GM18526 (cell line): ENCODE measurements at regions not wholly inside any gene's neighbourhood (a gene's known extent, or its start where the extent isn't known, plus 50 kb on each side); places are given as distances from the start of the nearest gene placed in this dataset.

ENCODE experiments used
- POLR2A ChIP-seq: IDR thresholded peaks from 3 replicates; pipeline ENCODE4 v1.6.1; 2011; ENCODE audit not compliant: insufficient read length; ENCODE audit errors: extremely low read depth

DNA sequence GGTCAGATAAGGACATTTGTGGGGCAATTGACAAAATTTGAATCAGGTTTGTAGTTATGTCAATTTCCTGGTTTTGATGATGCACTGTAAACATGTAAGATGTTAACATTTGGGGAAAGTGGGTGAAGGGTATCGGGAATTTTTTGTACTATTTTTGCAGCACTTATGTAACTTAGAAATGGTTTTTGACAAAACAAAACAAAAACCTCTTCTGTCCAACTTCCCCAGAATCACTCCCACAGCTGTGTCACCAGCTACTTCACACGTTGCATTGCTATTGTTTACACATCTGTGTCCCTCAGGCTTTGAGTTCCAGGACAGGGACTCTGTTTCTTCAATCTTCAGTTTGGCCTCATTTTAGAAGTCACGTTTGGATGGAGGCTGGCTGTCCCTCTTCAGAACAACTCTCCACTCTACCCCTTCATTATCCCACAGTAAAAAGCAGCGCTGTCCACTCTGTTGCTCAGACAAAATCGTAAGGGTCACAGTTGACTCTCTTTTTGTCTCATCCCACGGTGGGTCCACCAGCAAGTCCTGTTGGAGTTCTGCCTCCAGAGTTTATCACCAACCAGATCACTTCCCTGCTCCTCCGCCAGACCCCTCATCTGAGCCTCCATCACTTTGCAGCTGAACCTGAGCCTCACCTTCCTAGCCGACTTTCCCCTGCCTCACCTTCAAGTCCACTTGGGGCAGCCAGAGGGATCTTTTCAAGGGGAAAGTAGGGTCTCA is 63.2 kb downstream of the NENF start:
- TF ChIP-seq POLR2A, result no peak

DNA sequence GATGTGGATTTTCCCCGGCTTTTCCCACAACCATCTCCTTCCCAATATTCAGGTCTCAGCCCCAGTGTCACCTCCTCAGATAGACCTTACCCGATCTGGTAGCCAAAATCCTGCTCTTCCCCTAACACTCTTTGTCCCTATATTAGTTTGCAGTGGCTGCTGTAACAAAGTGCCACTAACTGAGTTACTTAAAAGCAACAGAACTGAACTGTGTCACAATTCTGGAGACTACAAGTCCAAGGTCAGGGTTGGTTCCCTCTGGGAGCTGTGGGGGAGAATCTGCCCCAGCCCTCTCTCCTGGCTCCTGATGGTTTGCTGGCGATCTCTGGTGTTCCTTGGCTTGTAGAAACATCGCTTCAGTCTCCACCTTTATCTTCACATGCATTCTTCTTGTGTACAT is 64.0 kb downstream of the NENF start:
- TF ChIP-seq POLR2A, result no peak

DNA sequence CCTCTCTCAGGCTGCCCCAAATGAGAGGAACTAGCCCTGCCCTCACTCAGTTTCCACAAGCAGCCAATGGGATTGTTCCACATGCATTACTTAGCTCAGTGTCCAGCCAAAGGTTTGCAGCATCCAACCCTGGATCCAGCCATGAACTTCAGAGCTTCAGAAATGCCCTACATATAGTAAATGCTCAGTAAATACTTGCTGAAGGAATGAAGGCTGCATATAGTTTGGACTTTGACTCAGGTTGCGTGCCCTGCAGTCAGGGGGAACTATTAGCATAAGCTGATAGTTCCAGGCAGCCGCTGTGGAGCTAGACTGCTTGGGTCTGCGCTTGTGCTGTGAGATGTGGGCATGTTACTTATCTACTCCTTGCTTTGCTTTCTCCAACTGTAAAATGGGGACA is 64.8 kb downstream of the NENF start:
- TF ChIP-seq POLR2A, result no peak

GRCh38 chr1:212498283-212499040 is 65.7 kb downstream of the NENF start:
- no peak for TF ChIP-seq POLR2A

DNA sequence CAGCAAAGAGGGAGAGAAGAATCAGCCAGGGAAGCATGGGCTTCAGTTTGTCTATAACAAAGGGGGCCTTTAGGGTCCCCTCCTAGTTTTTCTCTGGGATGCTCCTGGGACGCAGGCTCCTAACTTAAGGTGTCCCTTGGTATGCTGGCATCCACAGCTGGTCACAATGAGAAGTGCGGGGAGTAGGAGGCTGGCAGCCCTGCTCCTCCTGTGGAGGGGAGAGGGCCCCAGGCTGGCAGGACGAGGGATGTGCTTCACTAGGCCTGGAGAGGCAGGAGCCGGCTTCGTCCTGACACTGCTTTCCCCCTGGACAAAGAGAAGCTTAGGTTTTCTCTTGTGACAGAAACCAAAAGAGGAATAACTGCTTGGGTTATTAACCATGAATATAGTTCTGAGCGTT is 67.6 kb downstream of the NENF start:
- TF ChIP-seq POLR2A, result no peak

DNA sequence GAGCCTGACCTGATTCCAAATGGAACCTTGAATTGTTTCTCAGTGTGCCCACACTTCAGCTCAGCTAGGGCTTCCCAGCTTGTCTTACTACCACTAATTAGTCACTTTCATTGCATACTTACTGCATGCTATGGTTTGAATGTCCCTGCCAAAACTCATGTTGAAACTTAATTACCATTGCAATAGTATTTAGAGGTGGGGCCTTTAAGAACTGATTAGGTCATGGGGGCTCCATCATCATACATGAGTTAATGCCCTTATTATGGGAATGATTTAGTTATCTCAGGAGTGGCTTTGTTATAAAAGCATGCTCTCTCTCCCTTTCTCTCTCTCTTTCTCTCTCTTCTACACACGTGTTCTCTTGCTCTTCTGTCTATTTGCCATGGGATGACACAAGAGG is 68.3 kb downstream of the NENF start:
- TF ChIP-seq POLR2A, result no peak

DNA sequence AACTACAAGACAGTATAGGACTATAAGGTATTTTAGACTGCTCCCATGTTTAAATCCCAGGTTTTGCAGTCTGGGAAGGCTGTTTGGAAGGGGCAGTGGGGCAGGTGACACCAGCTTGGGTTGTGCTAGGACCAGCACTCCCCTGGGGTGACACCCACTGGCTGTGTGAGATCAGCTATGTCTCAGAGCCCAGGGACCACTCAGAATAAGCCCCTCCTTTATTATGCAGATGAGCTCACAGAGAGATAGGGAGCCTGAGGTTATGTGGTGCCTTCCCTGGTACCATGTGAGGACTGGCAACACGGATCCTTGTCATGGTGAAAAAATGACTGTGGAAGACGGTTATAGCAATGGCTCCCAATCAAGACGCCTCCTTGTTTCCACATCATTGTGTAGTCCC is 71.0 kb downstream of the NENF start:
- no peak for TF ChIP-seq POLR2A

DNA sequence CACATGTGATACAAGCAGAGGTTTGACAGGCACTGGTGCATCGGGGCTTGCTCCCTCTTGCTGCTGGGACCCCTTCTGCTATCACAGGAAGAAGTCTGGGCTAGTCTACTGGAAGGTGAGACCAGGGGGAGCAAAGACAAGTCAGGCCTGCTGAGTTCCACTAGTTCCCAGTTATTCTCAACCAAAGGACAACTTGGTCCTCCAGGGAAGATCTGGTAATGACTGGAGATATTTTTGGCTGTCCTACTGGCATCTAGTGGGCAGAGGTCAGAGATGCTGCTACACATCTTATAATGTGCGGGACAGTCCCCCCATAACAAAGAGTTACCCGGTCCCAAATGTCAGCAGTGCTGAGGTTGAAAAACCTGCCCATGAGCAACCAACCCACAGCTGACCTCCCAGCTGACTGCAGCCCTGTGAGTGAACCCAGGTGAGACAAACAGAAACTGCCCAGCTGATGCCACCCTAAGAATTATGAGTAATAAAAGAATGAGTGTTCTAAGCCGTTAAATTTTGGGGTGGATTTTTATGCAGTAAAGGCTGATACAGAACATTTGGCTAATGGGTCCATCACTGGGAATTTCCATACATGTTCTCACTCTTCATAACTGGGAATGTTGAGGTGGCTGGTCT is 71.6 kb downstream of the NENF start:
- no peak for TF ChIP-seq POLR2A

GRCh38 chr1:212506666-212507065 is 73.9 kb downstream of the NENF start:
- TF ChIP-seq POLR2A, result no peak

GRCh38 chr1:212507369-212507768 is 74.6 kb downstream of the NENF start:
- no peak for TF ChIP-seq POLR2A

- no peak for TF ChIP-seq POLR2A
These were observed 80.3 kb downstream of the NENF start for GRCh38 chr1:212512816-212513559.

DNA sequence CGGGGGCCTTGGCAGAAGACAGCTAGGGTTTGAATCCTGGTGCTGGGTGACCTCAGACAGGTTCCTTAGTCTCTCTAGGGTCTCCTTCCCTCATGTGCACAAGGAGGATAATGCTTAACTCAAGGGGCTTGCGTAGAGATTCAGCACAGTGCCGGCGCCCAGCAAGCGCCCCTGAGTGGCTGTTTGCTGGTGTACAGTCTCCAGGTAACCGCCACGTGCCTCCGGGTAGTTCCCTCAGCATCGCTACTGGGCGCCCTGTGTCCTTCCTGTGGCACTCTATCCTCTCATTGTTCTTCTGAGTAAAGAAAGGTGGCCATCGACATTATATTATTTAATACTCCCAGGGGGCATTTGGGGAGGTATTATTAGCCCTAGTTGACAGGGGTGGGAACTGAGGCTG is 80.9 kb downstream of the NENF start:
- no peak for TF ChIP-seq POLR2A

DNA sequence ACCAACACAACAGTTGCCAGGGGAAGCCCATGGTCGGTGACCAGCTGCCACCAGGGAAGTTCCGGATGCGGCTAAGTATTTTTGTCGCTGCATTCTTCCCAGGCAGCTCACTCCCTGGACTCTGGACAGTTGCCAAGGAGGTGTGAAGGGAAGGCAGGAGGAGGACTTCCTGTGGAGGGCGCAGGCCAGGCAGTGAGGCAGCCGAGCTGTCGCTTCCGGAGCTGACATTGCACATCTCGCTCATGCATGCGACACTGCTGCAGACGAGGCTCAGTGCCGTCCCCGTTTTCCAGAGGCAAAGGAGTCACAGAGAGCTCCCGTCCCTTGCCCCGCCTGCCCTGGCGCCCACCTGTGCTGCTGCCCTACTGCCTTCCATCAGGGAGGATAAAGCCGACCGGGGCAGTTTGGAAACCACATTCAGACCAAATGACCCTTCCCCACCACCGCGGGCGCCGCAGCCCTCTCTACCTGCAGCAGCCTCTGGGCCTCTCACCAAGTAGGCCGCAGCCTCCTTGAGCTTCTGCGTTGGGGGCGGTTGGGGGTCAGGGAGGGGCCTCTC is 81.4 kb downstream of the NENF start:
- TF ChIP-seq POLR2A, result no peak

- TF ChIP-seq POLR2A, result no peak
These were observed 82.1 kb downstream of the NENF start for GRCh38 chr1:212514782-212515181.

GRCh38 chr1:212515329-212515760 is 82.6 kb downstream of the NENF start:
- no peak for TF ChIP-seq POLR2A

- TF ChIP-seq POLR2A, result no peak
These were observed 85.7 kb downstream of the NENF start for GRCh38 chr1:212518188-212519054.
